Pancreas (tissue), 10 donors: ENCODE measurements at regions not wholly inside any gene's neighbourhood (a gene's known extent, or its start where the extent isn't known, plus 50 kb on each side); places are given as distances from the start of the nearest gene placed in this dataset.

ENCODE experiments used
- ATAC-seq, 4 donors: fragments of 200-7000 bp; cut with Tn5 transposase; one replicate each; pipeline versions ENCODE4 v1.8.0 to v1.9.1; 2020; ENCODE audit warnings: mild to moderate bottlenecking in 4 of 4, moderate library complexity in 4 of 4
- DNase-seq, 6 donors: peaks; one replicate each; pipeline ENCODE4 v3.0.0-alpha.2; 2020
- FAIRE-seq: peaks from 2 replicates; lab custom pipeline; 2012; peaks lifted over from hg19 to GRCh38; lab: Jason Lieb, UNC
- H3K27ac ChIP-seq, 4 donors: fragments of 200-600 bp; sonication (generic); 1 replicate in 3 of 4; 2 replicates in 1 of 4; pipeline versions ENCODE4 v1.5.0 to v1.8.0; 2020
- H3K27me3 ChIP-seq, 4 donors: fragments of 200-600 bp; one replicate each; pipeline ENCODE4 v1.8.0; 2021
- H3K36me3 ChIP-seq, 3 donors: fragments of 200-600 bp; sonication (generic) in 1 of 3; one replicate each; pipeline versions ENCODE4 v1.5.0 to v1.8.0; 2020 to 2021
- H3K4me1 ChIP-seq, 3 donors: fragments of 200-600 bp; one replicate each; pipeline ENCODE4 v1.8.0; 2021
- H3K4me3 ChIP-seq, 4 donors: fragments of 200-600 bp; sonication (generic) in 2 of 4; one replicate each; pipeline versions ENCODE4 v1.5.0 to v1.8.0; 2020 to 2021
- H3K9me3 ChIP-seq, 4 donors: fragments of 200-600 bp; one replicate each; pipeline ENCODE4 v1.8.0; 2021
- WGBS, 2 donors: extraction: QIAGEN DNeasy Blood & Tissue Kit; methylation state at CpG; one replicate each; pipeline ENCODE4 v1.1.7; 2013; 5-methylcytosine and 5-hydroxymethylcytosine counted together
- intact Hi-C, 3 donors: fragments of 100-400 bp; cut with DNase I; formaldehyde crosslinking; loops; one replicate each; pipeline versions ENCODE4 v1.11.1 to v1.14.2; 2022
- TF ChIP-seq, protein P1 (sequence below), 4 donors: fragments of 200-600 bp; sonication (generic) in 3 of 4; IDR thresholded peaks; one replicate each; pipeline versions ENCODE4 v1.5.0 to v1.8.0; 2021; ENCODE audit warnings: antibody characterized with exemption in 4 of 4
- donor health status: healthy with polysubstance abuse.
- donor health status: DM: no; HTN: no; CAD: no; lungs with moderate emphysema.
- donor health status: DM: no; HTN: no; CAD: no.
- donor health status: control.
- donor health status: control.
- donor health status: Bipolar disorder and iron deficiency.
- donor health status: DM: yes; HTN: yes; CAD: no.
- donor health status: DM: no; HTN: no; CAD: no.
- donor health status: DM: no; HTN: no; CAD: no.
- donor health status: DM: yes; HTN: yes; CAD: no.

DNA sequence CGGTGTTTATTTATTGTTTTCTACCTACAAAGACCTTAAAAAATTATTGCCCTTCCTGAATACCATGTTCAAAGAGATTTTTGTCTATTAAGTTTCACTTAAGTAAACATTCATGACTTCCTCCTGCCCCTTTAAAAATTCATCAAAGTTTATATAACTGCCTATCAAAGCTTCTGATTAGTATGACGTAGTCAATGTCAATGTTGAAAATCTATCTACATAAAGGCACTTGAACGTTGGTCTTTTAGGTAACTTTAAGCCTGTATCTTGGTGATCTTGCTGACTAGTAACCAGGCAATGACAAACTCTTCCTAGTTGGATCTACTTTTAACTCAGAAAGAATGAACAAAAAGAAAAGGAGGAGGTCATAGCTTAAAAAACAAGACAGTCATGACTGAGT is 97.2 kb downstream of the MAIP1 start:
- intact Hi-C loops: no loop called here
- H3K4me3 ChIP-seq: no peak overlapping the region
- peaks cover 0 to 11% (median 0%) of the 10 kb centered on the region in 3 donors for H3K4me1 ChIP-seq
- TF ChIP-seq, protein P1, sequence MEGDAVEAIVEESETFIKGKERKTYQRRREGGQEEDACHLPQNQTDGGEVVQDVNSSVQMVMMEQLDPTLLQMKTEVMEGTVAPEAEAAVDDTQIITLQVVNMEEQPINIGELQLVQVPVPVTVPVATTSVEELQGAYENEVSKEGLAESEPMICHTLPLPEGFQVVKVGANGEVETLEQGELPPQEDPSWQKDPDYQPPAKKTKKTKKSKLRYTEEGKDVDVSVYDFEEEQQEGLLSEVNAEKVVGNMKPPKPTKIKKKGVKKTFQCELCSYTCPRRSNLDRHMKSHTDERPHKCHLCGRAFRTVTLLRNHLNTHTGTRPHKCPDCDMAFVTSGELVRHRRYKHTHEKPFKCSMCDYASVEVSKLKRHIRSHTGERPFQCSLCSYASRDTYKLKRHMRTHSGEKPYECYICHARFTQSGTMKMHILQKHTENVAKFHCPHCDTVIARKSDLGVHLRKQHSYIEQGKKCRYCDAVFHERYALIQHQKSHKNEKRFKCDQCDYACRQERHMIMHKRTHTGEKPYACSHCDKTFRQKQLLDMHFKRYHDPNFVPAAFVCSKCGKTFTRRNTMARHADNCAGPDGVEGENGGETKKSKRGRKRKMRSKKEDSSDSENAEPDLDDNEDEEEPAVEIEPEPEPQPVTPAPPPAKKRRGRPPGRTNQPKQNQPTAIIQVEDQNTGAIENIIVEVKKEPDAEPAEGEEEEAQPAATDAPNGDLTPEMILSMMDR (IDR thresholded peaks at IDR 0.05): no peak
- WGBS, 2 donors: 40 to 56% methylated on average over 3 of the region's 3 CpGs
- no peak overlapping the region for H3K27ac ChIP-seq
- FAIRE-seq (no peak), ATAC-seq (no peak), DNase-seq (no peak)
- H3K9me3 ChIP-seq: no peaks in the 10 kb centered on the region
- no peaks in the 10 kb centered on the region for H3K27me3 ChIP-seq
- no peaks in the 10 kb centered on the region for H3K36me3 ChIP-seq

DNA sequence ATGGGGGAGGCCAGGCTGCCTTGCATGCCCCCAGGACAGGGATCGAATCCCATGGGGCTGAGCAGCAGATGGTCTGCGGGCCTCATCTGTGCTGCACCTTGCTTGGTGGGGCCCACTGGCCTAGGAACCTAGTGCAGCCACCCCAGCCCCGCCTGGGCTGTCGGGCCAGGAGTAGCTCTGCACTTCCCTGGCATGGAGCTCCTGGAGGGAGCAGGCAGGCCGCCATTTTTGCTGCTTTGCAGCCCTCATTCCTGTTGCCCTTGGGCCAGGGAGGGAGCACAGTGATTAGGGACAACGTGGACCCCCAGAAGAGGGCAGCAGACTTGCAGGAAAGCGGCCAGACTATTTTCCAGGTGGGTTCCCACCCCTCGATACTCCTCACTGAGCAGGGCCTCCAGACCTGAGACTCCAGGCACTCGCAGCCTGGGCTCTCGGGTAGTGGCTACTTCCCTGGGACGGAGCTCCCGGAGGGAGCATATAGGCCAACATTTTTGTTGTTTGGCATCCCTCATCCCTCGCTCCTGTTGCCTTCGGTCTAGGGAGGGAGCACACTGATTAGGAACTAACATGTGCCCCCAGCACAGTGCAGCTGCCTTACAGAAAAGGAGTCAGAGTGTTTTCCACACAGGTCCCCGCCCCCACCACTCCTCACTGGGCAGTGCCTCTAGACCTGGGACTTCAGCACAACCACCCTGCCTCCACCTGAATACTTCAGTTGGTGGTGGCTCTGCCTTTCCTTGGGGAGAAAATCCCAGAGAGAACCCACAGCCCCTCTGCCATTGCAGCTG is 99.5 kb downstream of the MAIP1 start:
- H3K27me3 ChIP-seq: no peaks in the 10 kb centered on the region
- ATAC-seq: no peak
- DNase-seq: peak in 1 of 6 donors; percentile 36
- no peak overlapping the region for H3K27ac ChIP-seq
- TF ChIP-seq, protein P1 (IDR thresholded peaks at IDR 0.05): no peak
- 89 to 90% methylated on average over 15 of the region's 15 CpGs for WGBS, 2 donors
- H3K9me3 ChIP-seq: no peaks in the 10 kb centered on the region
- FAIRE-seq: no peak
- H3K36me3 ChIP-seq: no peaks in the 10 kb centered on the region
- intact Hi-C loops: no loop called here
- H3K4me3 ChIP-seq: no peak overlapping the region
- H3K4me1 ChIP-seq: peaks cover 0 to 11% (median 0%) of the 10 kb centered on the region in 3 donors

DNA sequence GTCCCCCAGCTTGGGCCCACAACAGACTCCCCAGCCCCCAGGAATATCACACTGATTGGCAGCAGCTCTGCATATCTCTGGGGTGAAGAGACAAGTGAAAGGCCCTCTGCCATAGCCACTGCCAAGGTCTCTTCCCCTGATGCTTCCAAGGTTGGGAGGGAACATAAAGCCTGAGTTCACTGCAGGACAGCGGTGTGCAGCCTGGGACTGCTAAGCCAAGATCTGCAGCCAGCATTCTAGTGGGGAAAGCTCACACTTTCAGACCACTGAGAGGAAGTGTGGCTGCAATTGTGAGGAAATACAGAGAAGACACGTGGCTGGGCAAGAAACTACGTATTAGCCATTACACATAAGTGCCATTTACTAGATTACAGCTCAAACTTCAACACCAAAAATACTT is 100.7 kb downstream of the MAIP1 start:
- FAIRE-seq (no peak), ATAC-seq (no peak), DNase-seq (no peak)
- Histone ChIP-seq H3K4me3 (no peak overlapping the region), H3K27me3 (no peaks in the 10 kb centered on the region), H3K36me3 (no peaks in the 10 kb centered on the region), H3K27ac (no peak overlapping the region), H3K9me3 (no peaks in the 10 kb centered on the region), H3K4me1 (peaks cover 0 to 8% (median 0%) of the 10 kb centered on the region in 3 donors)
- intact Hi-C loops: no loop called here
- TF ChIP-seq, protein P1 (IDR thresholded peaks at IDR 0.05): no peak
- WGBS, 2 donors: 82 to 93% methylated on average over 3 of the region's 3 CpGs

DNA sequence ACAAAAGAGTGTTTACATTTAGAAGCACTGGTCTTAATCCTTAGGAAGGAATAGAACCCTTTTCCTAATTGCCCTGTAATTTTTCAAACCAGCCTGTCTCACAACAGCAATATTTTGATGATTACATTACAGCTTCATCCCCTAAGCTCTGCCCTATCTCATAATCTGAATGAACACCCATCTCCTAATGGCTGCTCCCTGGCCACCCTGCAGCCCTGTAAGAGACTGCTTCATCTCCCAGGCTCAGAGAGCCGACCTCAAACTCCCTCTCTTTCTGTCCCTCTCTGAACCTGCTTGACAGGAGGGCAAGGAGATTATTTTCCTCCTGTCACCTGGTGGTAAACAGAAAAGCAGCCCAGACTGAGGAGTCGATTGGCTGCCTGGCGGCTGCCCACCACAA is 107.8 kb downstream of the MAIP1 start:
- H3K4me3 ChIP-seq: no peak overlapping the region
- intact Hi-C loops: no loop called here
- no peaks in the 10 kb centered on the region for H3K27me3 ChIP-seq
- ATAC-seq (no peak), DNase-seq (no peak), FAIRE-seq (no peak)
- no peaks in the 10 kb centered on the region for H3K4me1 ChIP-seq
- no peak overlapping the region for H3K27ac ChIP-seq
- 60 to 62% methylated on average over 3 of the region's 3 CpGs for WGBS, 2 donors
- TF ChIP-seq, protein P1 (IDR thresholded peaks at IDR 0.05): no peak
- no peaks in the 10 kb centered on the region for H3K36me3 ChIP-seq
- H3K9me3 ChIP-seq: no peaks in the 10 kb centered on the region

DNA sequence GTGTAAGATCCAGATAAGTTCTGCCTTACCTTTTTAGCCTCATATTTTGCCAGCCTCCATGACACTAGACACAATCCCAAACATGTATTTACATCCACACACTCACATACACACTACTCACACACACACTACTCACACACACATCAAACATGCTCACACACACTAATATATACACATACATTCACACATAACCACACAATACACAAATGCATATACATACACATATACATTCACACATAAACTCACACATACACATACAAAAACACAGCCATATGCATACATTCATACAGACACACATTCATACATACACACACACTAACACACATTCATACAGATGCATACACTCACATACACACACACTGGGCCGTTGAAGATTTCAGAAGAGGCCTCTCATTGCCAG is 109.5 kb downstream of the MAIP1 start:
- no peaks in the 10 kb centered on the region for H3K27me3 ChIP-seq
- no peak overlapping the region for H3K27ac ChIP-seq
- FAIRE-seq (no peak), DNase-seq (no peak), ATAC-seq (no peak)
- 39% methylated on average over 1 of the region's 1 CpG for WGBS, 2 donors
- H3K4me1 ChIP-seq: peaks cover 0 to 4% (median 0%) of the 10 kb centered on the region in 3 donors
- H3K9me3 ChIP-seq: no peaks in the 10 kb centered on the region
- H3K36me3 ChIP-seq: no peaks in the 10 kb centered on the region
- no peak overlapping the region for H3K4me3 ChIP-seq
- TF ChIP-seq, protein P1 (IDR thresholded peaks at IDR 0.05): no peak
- intact Hi-C loops: no loop called here
